OCI-LY1 (cell line): ENCODE measurements at regions not wholly inside any gene's neighbourhood (a gene's known extent, or its start where the extent isn't known, plus 50 kb on each side); places are given as distances from the start of the nearest gene placed in this dataset.

Experiments used
- EZH2 ChIP-seq: fragments of 200-600 bp; sonication (generic), shearing (Covaris generic); IDR thresholded peaks from 2 replicates; pipeline ENCODE4 v1.8.0; 2017; ENCODE audit warnings: borderline replicate concordance, mixed run types, mild to moderate bottlenecking, antibody characterized with exemption, low read length, moderate library complexity, mixed read lengths
- TF ChIP-seq, protein P1 (sequence below): fragments of 200-600 bp; sonication (generic), shearing (Covaris generic); IDR thresholded peaks from 2 replicates; pipeline ENCODE4 v1.5.1; 2017; ENCODE audit warnings: mild to moderate bottlenecking, antibody characterized with exemption, low read length, moderate library complexity, mixed read lengths

DNA sequence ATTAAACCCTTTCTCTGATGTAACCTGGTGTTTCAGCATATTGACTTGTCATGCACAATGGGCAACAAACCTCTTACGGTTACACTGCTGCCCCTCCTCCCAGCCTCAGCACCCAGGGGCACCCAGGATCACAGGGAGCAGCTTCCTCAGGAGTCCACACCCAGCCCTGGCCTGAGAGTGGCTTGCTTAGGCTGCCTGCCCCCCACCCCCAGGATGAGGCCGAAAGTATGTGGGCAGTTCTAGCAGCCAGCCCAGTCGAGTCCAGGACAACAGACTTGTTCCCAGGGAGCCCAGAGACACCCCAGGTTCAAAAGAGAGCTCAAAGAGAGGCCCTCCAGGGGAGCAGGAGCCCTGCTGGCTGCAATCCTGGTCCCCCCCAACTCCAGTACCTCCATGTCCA is 108.1 kb upstream of the THY1 start:
- TF ChIP-seq, protein P1, sequence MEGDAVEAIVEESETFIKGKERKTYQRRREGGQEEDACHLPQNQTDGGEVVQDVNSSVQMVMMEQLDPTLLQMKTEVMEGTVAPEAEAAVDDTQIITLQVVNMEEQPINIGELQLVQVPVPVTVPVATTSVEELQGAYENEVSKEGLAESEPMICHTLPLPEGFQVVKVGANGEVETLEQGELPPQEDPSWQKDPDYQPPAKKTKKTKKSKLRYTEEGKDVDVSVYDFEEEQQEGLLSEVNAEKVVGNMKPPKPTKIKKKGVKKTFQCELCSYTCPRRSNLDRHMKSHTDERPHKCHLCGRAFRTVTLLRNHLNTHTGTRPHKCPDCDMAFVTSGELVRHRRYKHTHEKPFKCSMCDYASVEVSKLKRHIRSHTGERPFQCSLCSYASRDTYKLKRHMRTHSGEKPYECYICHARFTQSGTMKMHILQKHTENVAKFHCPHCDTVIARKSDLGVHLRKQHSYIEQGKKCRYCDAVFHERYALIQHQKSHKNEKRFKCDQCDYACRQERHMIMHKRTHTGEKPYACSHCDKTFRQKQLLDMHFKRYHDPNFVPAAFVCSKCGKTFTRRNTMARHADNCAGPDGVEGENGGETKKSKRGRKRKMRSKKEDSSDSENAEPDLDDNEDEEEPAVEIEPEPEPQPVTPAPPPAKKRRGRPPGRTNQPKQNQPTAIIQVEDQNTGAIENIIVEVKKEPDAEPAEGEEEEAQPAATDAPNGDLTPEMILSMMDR = no peak
- no peak for TF ChIP-seq EZH2
